Retina (tissue), 1 donor: ENCODE measurements at regions not wholly inside any gene's neighbourhood (a gene's known extent, or its start where the extent isn't known, plus 50 kb on each side); places are given as distances from the start of the nearest gene placed in this dataset.
"Not testable (repeated sequence)": the region's sequence is repeated elsewhere in the genome, so short reads cannot be mapped to it uniquely, and the experiment has no call there.

Experiments used
- DNase-seq: peaks from one replicate; pipeline ENCODE4 v3.0.0-alpha.2; 2016

DNA sequence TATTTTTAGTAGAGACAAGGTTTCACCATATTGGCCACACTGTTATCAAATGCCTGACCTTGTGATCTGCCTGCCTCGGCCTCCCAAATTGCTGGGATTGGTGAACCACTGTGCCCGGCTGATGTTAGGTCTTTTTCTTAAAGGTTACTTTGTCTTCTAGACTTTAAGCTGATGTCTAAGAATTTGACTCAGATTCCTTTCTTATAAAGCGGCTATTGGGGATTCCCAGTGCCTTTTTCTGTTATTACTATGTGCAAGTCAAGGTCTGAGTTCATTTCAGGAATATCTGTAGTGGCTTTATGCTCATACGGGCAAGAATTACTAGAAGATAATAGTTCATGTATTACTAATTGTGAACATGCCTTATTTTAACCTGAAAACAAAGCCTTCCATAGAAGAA is 102.8 kb downstream of the LAT start:
- not testable (repeated sequence) for DNase-seq

- DNase-seq: peak; percentile 42
Observed at GRCh38 chr16:29081829-29082639, 97.2 kb downstream of the LAT start.

DNA sequence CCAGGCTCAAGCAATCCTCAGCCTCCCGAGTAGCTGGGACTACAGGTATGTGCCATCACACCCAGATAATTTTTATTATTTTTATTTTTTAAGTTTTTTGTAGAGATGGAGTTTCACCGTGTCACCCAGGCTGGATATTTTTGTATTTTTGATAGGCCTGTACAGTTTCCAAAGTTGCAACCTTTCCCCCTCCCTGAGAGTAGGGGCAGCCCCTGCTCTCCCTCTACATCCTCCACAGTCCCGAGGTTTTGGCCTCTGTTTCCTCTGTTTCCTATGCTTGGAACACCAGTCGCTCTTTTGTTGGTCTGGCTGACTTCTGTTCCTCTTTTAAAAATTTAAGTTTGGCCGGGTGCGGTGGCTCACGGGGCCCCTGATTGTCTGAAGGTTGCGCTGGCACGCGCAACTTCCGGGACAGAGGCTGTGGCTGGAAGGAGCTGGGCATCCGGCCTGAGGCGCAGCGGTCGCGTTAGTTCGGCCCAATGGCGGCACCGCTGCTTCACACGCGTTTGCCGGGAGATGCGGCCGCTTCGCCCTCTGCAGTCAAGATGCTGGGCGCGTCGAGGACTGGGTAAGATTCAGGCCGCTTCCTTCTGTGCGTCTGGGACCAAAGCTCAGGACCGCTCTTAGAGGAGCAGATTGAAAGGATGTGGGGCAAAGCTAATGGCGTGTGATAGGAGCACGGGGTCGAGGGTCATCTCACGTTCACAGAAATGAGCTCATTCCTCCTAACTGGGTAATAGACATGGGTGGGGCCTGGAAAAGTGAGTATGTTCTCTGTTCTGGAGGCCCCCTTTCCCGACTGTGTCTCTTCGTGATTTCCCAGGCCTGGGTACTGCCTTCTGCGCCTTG is 89.9 kb downstream of the LAT start:
- peak; percentile 66 for DNase-seq

DNA sequence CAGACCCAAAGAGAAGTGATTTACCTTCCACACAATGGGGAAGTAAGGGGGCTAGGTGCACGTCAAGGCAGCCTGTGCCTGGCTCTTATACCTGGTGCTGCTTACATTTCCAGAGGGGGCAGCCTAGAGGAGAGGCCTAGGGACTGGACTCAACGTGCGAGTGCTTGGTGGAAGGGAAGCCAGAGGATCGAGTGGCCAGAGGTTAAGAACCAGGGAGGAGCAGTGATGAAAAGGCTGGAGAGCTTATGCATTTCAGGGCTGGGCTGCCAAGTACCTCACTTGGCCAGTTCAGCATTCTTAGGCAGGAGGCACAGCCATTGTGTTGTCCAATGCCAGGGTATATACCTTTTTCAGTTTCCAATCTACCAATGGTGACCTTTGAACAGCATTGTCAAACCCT is 77.4 kb downstream of the LAT start:
- DNase-seq: not testable (repeated sequence)

DNA sequence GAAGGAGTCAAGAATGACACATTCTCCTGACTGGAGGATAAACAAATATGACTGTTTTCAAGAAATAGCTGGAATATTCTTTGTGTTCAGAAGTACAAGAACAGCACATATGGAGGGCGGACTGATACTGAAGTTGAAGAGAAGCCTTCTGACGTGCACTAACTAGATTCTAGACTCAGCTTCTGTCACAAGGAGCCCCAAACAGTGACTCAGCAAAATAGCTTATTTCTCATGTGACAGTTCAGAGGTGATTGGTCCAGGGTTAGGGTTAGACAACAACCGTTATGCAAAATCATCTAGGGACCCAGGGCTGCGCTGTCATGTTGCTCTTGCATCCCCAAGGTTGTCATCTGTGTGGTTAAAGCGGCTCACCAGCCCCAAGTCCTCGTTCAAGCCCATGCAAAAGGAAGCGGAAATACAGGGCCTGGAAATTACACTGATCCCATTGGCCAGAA is 76.6 kb downstream of the LAT start:
- DNase-seq: not testable (repeated sequence)

GRCh38 chr16:29060022-29060810 is 75.4 kb downstream of the LAT start:
- not testable (repeated sequence) for DNase-seq

GRCh38 chr16:29059575-29059974 is 74.7 kb downstream of the LAT start:
- DNase-seq: not testable (repeated sequence)
